ENCODE measurements at regions not wholly inside any gene's neighbourhood (a gene's known extent, or its start where the extent isn't known, plus 50 kb on each side); places are given as distances from the start of the nearest gene placed in this dataset.

- no peak for FAIRE-seq
Measured at GRCh38 chr17:12296209-12296625, 275.5 kb downstream of the MAP2K4 start.

GRCh38 chr17:12301551-12301950 is 280.9 kb downstream of the MAP2K4 start:
- no peak for FAIRE-seq

- no peak for FAIRE-seq
Measured at GRCh38 chr17:12302711-12303110, 282.0 kb downstream of the MAP2K4 start.

GRCh38 chr17:12310811-12311210 is 290.1 kb downstream of the MAP2K4 start:
- FAIRE-seq: no peak

GRCh38 chr17:12312692-12313091 is 292.0 kb downstream of the MAP2K4 start:
- no peak for FAIRE-seq

- no peak for FAIRE-seq
Measured at GRCh38 chr17:12313786-12314185, 293.1 kb downstream of the MAP2K4 start.

GRCh38 chr17:12316021-12316420 is 295.3 kb downstream of the MAP2K4 start:
- FAIRE-seq: no peak

GRCh38 chr17:12318571-12319266 is 298.0 kb downstream of the MAP2K4 start:
- no peak for FAIRE-seq

GRCh38 chr17:12320286-12320685 is 299.6 kb downstream of the MAP2K4 start:
- FAIRE-seq: no peak

GRCh38 chr17:12328204-12328603 is 307.5 kb downstream of the MAP2K4 start:
- no peak for FAIRE-seq

GRCh38 chr17:12330456-12330855 is 309.8 kb downstream of the MAP2K4 start:
- FAIRE-seq: no peak

GRCh38 chr17:12341328-12341727 is 320.7 kb downstream of the MAP2K4 start:
- no peak for FAIRE-seq

- no peak for FAIRE-seq
Measured at GRCh38 chr17:12342161-12342560, 321.5 kb downstream of the MAP2K4 start.

GRCh38 chr17:12342609-12343435 is 322.1 kb downstream of the MAP2K4 start:
- FAIRE-seq: no peak

- no peak for FAIRE-seq
Measured at GRCh38 chr17:12348476-12348875, 317.2 kb upstream of the MYOCD start.

- no peak for FAIRE-seq
Measured at GRCh38 chr17:12349297-12349696, 316.4 kb upstream of the MYOCD start.

GRCh38 chr17:12352127-12352526 is 313.6 kb upstream of the MYOCD start:
- no peak for FAIRE-seq

GRCh38 chr17:12357600-12357999 is 308.1 kb upstream of the MYOCD start:
- no peak for FAIRE-seq

GRCh38 chr17:12358477-12358876 is 307.2 kb upstream of the MYOCD start:
- FAIRE-seq: peak; percentile 68

GRCh38 chr17:12362853-12363455 is 302.7 kb upstream of the MYOCD start:
- FAIRE-seq: no peak

- FAIRE-seq: no peak
Measured at GRCh38 chr17:12365805-12366204, 299.9 kb upstream of the MYOCD start.

- FAIRE-seq: no peak
Measured at GRCh38 chr17:12369065-12369464, 296.6 kb upstream of the MYOCD start.

GRCh38 chr17:12376276-12376675 is 289.4 kb upstream of the MYOCD start:
- no peak for FAIRE-seq

- peak; percentile 95 for FAIRE-seq
Measured at GRCh38 chr17:12386225-12386624, 279.5 kb upstream of the MYOCD start.
